ENCODE measurements at regions not wholly inside any gene's neighbourhood (a gene's known extent, or its start where the extent isn't known, plus 50 kb on each side); places are given as distances from the start of the nearest gene placed in this dataset.

DNA sequence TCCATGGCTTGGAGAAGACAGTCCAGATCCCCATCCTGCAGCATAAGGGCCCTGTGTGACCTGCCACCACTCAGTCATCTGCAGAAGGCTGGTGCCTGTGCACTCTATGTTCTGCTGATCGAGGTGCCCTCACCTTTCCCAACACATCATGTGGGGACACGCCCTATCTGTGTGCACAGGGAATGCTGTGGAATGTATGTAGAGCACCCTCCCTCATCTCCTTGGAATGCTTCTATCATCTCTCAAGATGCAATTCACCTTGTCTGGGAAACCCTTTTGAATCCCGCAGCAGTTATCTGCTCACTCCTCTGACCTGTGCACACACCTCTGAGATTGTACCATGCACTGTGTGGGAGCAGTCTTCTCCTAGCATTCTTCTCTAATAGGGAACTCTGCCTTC is 207.2 kb upstream of the SSTR4 start:
- TF ChIP-seq, protein P1, sequence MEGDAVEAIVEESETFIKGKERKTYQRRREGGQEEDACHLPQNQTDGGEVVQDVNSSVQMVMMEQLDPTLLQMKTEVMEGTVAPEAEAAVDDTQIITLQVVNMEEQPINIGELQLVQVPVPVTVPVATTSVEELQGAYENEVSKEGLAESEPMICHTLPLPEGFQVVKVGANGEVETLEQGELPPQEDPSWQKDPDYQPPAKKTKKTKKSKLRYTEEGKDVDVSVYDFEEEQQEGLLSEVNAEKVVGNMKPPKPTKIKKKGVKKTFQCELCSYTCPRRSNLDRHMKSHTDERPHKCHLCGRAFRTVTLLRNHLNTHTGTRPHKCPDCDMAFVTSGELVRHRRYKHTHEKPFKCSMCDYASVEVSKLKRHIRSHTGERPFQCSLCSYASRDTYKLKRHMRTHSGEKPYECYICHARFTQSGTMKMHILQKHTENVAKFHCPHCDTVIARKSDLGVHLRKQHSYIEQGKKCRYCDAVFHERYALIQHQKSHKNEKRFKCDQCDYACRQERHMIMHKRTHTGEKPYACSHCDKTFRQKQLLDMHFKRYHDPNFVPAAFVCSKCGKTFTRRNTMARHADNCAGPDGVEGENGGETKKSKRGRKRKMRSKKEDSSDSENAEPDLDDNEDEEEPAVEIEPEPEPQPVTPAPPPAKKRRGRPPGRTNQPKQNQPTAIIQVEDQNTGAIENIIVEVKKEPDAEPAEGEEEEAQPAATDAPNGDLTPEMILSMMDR (IDR thresholded peaks at IDR 0.05; ENCODE audit: poor library complexity) = no peak
- TF ChIP-seq EZH2phosphoT487 (IDR thresholded peaks at IDR 0.05; ENCODE audit: low read depth, severe bottlenecking, unreplicated experiment) = no peak

All from hepatocyte (in vitro differentiated cells).